ENCODE measurements at regions not wholly inside any gene's neighbourhood (a gene's known extent, or its start where the extent isn't known, plus 50 kb on each side); places are given as distances from the start of the nearest gene placed in this dataset.

DNA sequence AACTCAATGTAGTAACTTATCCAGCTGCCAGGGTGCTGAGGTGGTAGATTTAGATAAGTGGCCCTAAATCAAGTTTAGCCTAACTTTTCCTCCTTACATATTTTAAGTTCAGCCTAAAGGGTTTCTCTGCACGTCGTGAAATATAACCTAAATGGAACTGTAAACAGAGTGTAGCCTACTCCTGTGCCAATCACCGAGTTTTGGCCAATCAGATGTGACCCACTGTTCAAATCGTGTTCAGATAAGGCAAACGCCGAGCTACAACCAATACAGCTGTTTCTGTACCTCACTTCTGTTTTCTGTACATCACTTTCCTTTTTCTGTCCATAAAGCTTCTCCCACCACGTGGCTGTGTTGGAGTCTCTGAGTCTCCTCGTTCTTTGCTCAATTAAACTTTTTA, 904.2 kb upstream of the POT1 start:
- TF ChIP-seq, protein P1, sequence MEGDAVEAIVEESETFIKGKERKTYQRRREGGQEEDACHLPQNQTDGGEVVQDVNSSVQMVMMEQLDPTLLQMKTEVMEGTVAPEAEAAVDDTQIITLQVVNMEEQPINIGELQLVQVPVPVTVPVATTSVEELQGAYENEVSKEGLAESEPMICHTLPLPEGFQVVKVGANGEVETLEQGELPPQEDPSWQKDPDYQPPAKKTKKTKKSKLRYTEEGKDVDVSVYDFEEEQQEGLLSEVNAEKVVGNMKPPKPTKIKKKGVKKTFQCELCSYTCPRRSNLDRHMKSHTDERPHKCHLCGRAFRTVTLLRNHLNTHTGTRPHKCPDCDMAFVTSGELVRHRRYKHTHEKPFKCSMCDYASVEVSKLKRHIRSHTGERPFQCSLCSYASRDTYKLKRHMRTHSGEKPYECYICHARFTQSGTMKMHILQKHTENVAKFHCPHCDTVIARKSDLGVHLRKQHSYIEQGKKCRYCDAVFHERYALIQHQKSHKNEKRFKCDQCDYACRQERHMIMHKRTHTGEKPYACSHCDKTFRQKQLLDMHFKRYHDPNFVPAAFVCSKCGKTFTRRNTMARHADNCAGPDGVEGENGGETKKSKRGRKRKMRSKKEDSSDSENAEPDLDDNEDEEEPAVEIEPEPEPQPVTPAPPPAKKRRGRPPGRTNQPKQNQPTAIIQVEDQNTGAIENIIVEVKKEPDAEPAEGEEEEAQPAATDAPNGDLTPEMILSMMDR (IDR thresholded peaks at IDR 0.05 in 8 of 11, conservative IDR thresholded peaks at IDR 0.05 in 3 of 11), result no peak
- no peak for TF ChIP-seq POLR2A (IDR thresholded peaks at IDR 0.05)
- TF ChIP-seq POLR2AphosphoS5 (IDR thresholded peaks at IDR 0.05), result no peak

All from spleen (tissue), 7 donors.